ENCODE measurements at regions not wholly inside any gene's neighbourhood (a gene's known extent, or its start where the extent isn't known, plus 50 kb on each side); places are given as distances from the start of the nearest gene placed in this dataset.

GRCh38 chr12:59149995-59150642 is 229.8 kb upstream of the LRIG3 start:
- no peak for TF ChIP-seq POLR2A (IDR thresholded peaks at IDR 0.05)
- TF ChIP-seq CTCF (IDR thresholded peaks at IDR 0.05) = peak; percentile 75 to 100 (median 99)
